GM23338 (cell line): ENCODE measurements at regions not wholly inside any gene's neighbourhood (a gene's known extent, or its start where the extent isn't known, plus 50 kb on each side); places are given as distances from the start of the nearest gene placed in this dataset.

Source experiments
- ATAC-seq: fragments of 200-7000 bp; cut with Tn5 transposase; 3 replicates; pipeline ENCODE4 v1.9.1; 2020
- DNase-seq: peaks from one replicate; pipeline ENCODE4 v3.0.0-alpha.2; 2015; ENCODE audit warnings: low spot score
- H2AFZ ChIP-seq: fragments of 200-600 bp; sonication (generic); 2 replicates; pipeline ENCODE4 v1.8.0; 2016; ENCODE audit warnings: antibody characterized with exemption, mild to moderate bottlenecking, moderate library complexity
- H3F3A ChIP-seq: fragments of 200-600 bp; sonication (generic); replicated peaks from 2 replicates; pipeline ENCODE4 v1.8.0; 2017; ENCODE audit warnings: antibody characterized with exemption, mixed run types, low read depth
- H3K27ac ChIP-seq: fragments of 200-600 bp; sonication (generic); 2 replicates; pipeline ENCODE4 v1.6.1; 2016; ENCODE audit warnings: low read depth
- H3K27me3 ChIP-seq: fragments of 200-600 bp; sonication (generic); 2 replicates; pipeline ENCODE4 v1.8.0; 2016; ENCODE audit warnings: mild to moderate bottlenecking, mixed run types, moderate library complexity; ENCODE audit not compliant: insufficient read depth
- H3K36me3 ChIP-seq: fragments of 200-600 bp; sonication (generic); 2 replicates; pipeline ENCODE4 v1.8.0; 2016; ENCODE audit warnings: mild to moderate bottlenecking; ENCODE audit not compliant: insufficient read depth
- H3K4me1 ChIP-seq: fragments of 200-600 bp; sonication (generic); 2 replicates; pipeline ENCODE4 v1.8.0; 2016; ENCODE audit warnings: mild to moderate bottlenecking, moderate library complexity; ENCODE audit not compliant: insufficient read depth
- H3K4me2 ChIP-seq: fragments of 200-600 bp; sonication (generic); 2 replicates; pipeline ENCODE4 v1.7.1; 2017; ENCODE audit warnings: mixed run types
- H3K4me3 ChIP-seq: fragments of 200-600 bp; sonication (generic); 2 replicates; pipeline ENCODE4 v1.6.1; 2016; ENCODE audit warnings: mixed run types
- H3K79me2 ChIP-seq: fragments of 200-600 bp; sonication (generic); replicated peaks from 2 replicates; pipeline ENCODE4 v1.8.0; 2017; ENCODE audit warnings: mild to moderate bottlenecking; ENCODE audit not compliant: insufficient read depth
- H3K9me2 ChIP-seq: fragments of 200-600 bp; sonication (generic); 2 replicates; pipeline ENCODE4 v1.8.0; 2017; ENCODE audit not compliant: insufficient read depth
- H4K20me1 ChIP-seq: fragments of 200-600 bp; sonication (generic); replicated peaks from 2 replicates; pipeline ENCODE4 v1.8.0; 2017; ENCODE audit warnings: mild to moderate bottlenecking; ENCODE audit not compliant: insufficient read depth
- H3K27ac Mint-ChIP-seq: 2 replicates; pipeline ENCODE4 v1.8.0; 2020; ENCODE audit warnings: inconsistent platforms, mild to moderate bottlenecking, moderate library complexity, mixed read lengths
- H3K27me3 Mint-ChIP-seq: 3 replicates; pipeline ENCODE4 v1.8.0; 2022; ENCODE audit warnings: low read depth, mild to moderate bottlenecking, moderate library complexity, mixed read lengths, inconsistent platforms; ENCODE audit not compliant: insufficient read depth, poor library complexity
- H3K36me3 Mint-ChIP-seq: 3 replicates; pipeline ENCODE4 v1.8.0; 2021; ENCODE audit warnings: low read depth, mild to moderate bottlenecking, inconsistent platforms, moderate library complexity, mixed read lengths
- H3K4me1 Mint-ChIP-seq: 3 replicates; pipeline ENCODE4 v1.8.0; 2020; ENCODE audit warnings: mild to moderate bottlenecking, inconsistent platforms, mixed read lengths
- H3K4me3 Mint-ChIP-seq: 3 replicates; pipeline ENCODE4 v1.8.0; 2021; ENCODE audit warnings: moderate library complexity, mild to moderate bottlenecking, inconsistent platforms, mixed read lengths
- H3K9me3 Mint-ChIP-seq: 3 replicates; pipeline ENCODE4 v1.8.0; 2020; ENCODE audit warnings: moderate library complexity, mild to moderate bottlenecking, inconsistent platforms, mixed read lengths
- ETS1 ChIP-seq: IDR thresholded peaks from 2 replicates; pipeline ENCODE4 v1.6.1; 2016; ENCODE audit warnings: antibody characterized with exemption
- EZH2 ChIP-seq: fragments of 200-600 bp; sonication (generic); IDR thresholded peaks from one replicate; pipeline ENCODE4 v1.8.0; 2017; ENCODE audit warnings: antibody characterized with exemption, mild to moderate bottlenecking, low read depth; ENCODE audit not compliant: unreplicated experiment
- EZH2phosphoT487 ChIP-seq: fragments of 200-600 bp; sonication (generic); IDR thresholded peaks from one replicate; pipeline ENCODE4 v1.8.1; 2018; ENCODE audit warnings: antibody characterized with exemption; ENCODE audit not compliant: unreplicated experiment
- JUNB ChIP-seq: IDR thresholded peaks from one replicate; pipeline ENCODE4 v1.6.1; 2016; ENCODE audit warnings: antibody characterized with exemption; ENCODE audit not compliant: unreplicated experiment
- NANOG ChIP-seq: IDR thresholded peaks from 2 replicates; pipeline ENCODE4 v1.6.1; 2016; ENCODE audit warnings: antibody characterized with exemption, borderline replicate concordance
- STAT1 ChIP-seq: IDR thresholded peaks from one replicate; pipeline ENCODE4 v1.6.1; 2016; ENCODE audit warnings: antibody characterized with exemption; ENCODE audit not compliant: unreplicated experiment
- ZNF114 ChIP-seq: fragments of 250-450 bp; sonication (Bioruptor Pico); IDR thresholded peaks from 2 replicates; pipeline ENCODE4 v1.5.0; 2020; ENCODE audit warnings: mild to moderate bottlenecking, moderate library complexity
- ZNF331 ChIP-seq: fragments of 250-450 bp; sonication (Bioruptor Pico); IDR thresholded peaks from 2 replicates; pipeline ENCODE4 v1.5.0; 2020; ENCODE audit warnings: low read depth, mild to moderate bottlenecking, moderate library complexity
- ZNF462 ChIP-seq: fragments of 250-450 bp; sonication (Bioruptor Pico); IDR thresholded peaks from 2 replicates; pipeline ENCODE4 v1.5.0; 2020; ENCODE audit warnings: mild to moderate bottlenecking, moderate library complexity

DNA sequence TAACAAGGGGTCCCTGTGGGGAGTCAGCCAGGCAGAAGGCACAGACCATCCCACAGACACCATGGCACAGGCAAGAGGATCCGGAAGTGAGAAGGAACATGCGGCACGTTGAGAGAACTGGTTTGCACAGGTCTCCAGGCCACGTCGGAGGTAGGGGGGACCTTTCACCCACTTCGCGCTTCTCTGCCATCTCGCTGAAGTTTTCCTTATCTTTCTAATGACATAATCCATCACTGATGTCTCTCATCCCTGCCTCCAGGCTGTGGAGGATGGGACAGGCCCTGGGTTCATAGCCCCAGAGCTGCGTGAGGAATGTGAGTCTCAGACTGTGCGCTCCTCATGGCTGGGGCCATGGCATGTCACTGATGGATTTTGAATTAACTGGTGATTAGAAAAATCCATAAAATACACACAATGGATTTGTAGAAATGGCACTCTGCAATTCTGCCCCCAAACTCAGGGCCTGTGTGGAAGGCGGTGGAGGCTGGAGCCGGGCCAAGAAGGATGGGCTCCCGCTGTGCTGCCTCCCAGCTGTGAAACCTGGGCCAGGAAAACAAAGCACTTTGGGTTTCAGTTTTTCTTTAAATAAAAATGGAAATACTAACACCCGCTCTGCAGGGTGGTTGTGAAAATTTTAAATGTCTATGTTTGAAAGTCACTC, 113.3 kb upstream of the ALKAL2 start (continued):
- TF ChIP-seq ZNF462 (CRISPR knock-in tag) (no peak), STAT1 (no peak), ZNF331 (CRISPR knock-in tag) (no peak), ETS1 (no peak), EZH2 (no peak), EZH2phosphoT487 (no peak), JUNB (no peak), ZNF114 (CRISPR knock-in tag) (no peak)

DNA sequence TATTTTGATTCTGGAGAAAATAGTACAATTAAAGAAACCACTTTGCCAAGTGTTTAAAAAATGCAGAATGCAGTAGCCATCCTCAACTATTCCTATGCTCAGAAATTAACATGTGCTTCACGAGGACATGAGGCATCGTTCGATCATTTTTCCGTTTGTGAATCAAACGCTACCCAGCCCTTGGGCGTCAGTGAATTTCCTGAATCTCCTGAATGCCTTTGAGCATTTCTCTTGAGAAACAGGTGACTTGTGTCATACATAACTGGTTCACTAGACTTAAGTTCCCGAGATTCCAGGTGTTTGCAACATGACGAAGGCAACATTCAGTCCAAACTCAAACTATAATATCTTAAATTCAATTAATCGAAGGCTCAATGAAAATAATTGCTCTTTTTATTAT, 110.0 kb upstream of the ALKAL2 start:
- Mint-ChIP-seq H3K27me3 (peaks cover 3% of the 10 kb centered on the region), H3K36me3 (no peaks in the 10 kb centered on the region), H3K27ac (no peak overlapping the region), H3K4me1 (peaks cover 14% of the 10 kb centered on the region), H3K4me3 (no peak overlapping the region), H3K9me3 (no peaks in the 10 kb centered on the region; the same call in 2 of the 3 replicates)
- no peak overlapping the region for H3K4me3 ChIP-seq
- H3K27ac ChIP-seq = no peak overlapping the region
- no peaks in the 10 kb centered on the region for H3K79me2 ChIP-seq
- DNase-seq (no peak), ATAC-seq (no peak)
- H3K9me2 ChIP-seq = no peaks in the 10 kb centered on the region
- no peaks in the 10 kb centered on the region for H3K27me3 ChIP-seq
- H2AFZ ChIP-seq = no peak overlapping the region
- H3F3A ChIP-seq = no peaks in the 10 kb centered on the region
- H3K4me1 ChIP-seq = no peaks in the 10 kb centered on the region
- H3K36me3 ChIP-seq = no peaks in the 10 kb centered on the region
- no peak overlapping the region for H3K4me2 ChIP-seq
- no peaks in the 10 kb centered on the region for H4K20me1 ChIP-seq
- TF ChIP-seq STAT1 (no peak), JUNB (no peak), ETS1 (no peak), NANOG (no peak)
